Inflammatory macrophage (primary cell): ENCODE measurements at regions not wholly inside any gene's neighbourhood (a gene's known extent, or its start where the extent isn't known, plus 50 kb on each side); places are given as distances from the start of the nearest gene placed in this dataset.
A peak's percentile ranks its signal among the peaks of the same experiment; 100 is the strongest.

ENCODE experiments used
- DNase-seq, 2 donors: peaks; one replicate each; pipeline ENCODE4 v3.0.0-alpha.2; 2020 to 2022

GRCh38 chrX:4239650-4240540, 526.4 kb upstream of the PRKX start:
- DNase-seq: peak; percentile 0 to 12

GRCh38 chrX:4238916-4239315, 525.5 kb upstream of the PRKX start:
- DNase-seq: no peak

GRCh38 chrX:4225086-4225485, 511.6 kb upstream of the PRKX start:
- no peak for DNase-seq

- no peak for DNase-seq
Measured at GRCh38 chrX:4206941-4207340, 493.5 kb upstream of the PRKX start.

- DNase-seq: no peak
Measured at GRCh38 chrX:4197971-4198370, 484.5 kb upstream of the PRKX start.

GRCh38 chrX:4193500-4194155, 480.2 kb upstream of the PRKX start:
- DNase-seq: no peak

GRCh38 chrX:4186331-4186730, 472.9 kb upstream of the PRKX start:
- no peak for DNase-seq

GRCh38 chrX:4185086-4185485, 471.6 kb upstream of the PRKX start:
- no peak for DNase-seq

- no peak for DNase-seq
Measured at GRCh38 chrX:4182408-4182806, 469.0 kb upstream of the PRKX start.

GRCh38 chrX:4181782-4182407, 468.4 kb upstream of the PRKX start:
- no peak for DNase-seq

GRCh38 chrX:4179031-4179430, 465.6 kb upstream of the PRKX start:
- no peak for DNase-seq

- DNase-seq: no peak
Measured at GRCh38 chrX:4175221-4175620, 461.8 kb upstream of the PRKX start.

- no peak for DNase-seq
Measured at GRCh38 chrX:4173743-4174142, 460.3 kb upstream of the PRKX start.

GRCh38 chrX:4151798-4152197, 438.3 kb upstream of the PRKX start:
- DNase-seq: no peak

GRCh38 chrX:4150259-4150658, 436.8 kb upstream of the PRKX start:
- DNase-seq: no peak

GRCh38 chrX:4129626-4130025, 416.2 kb upstream of the PRKX start:
- DNase-seq: no peak

GRCh38 chrX:4118666-4119530, 405.4 kb upstream of the PRKX start:
- DNase-seq: no peak

- no peak for DNase-seq
Measured at GRCh38 chrX:4110964-4111363, 397.5 kb upstream of the PRKX start.

GRCh38 chrX:4094926-4095325, 381.5 kb upstream of the PRKX start:
- no peak for DNase-seq

- no peak for DNase-seq
Measured at GRCh38 chrX:4091046-4091760, 377.8 kb upstream of the PRKX start.

GRCh38 chrX:4059893-4060292, 346.4 kb upstream of the PRKX start:
- no peak for DNase-seq

GRCh38 chrX:4043951-4044350, 330.5 kb upstream of the PRKX start:
- DNase-seq: no peak
